Upper lobe of left lung (tissue), 4 donors: ENCODE measurements at regions not wholly inside any gene's neighbourhood (a gene's known extent, or its start where the extent isn't known, plus 50 kb on each side); places are given as distances from the start of the nearest gene placed in this dataset.

ENCODE experiments used
- EP300 ChIP-seq, 4 donors: sonication (generic); formaldehyde crosslinking; IDR thresholded peaks; one replicate each; pipeline ENCODE4 v1.5.1; 2017; ENCODE audit warnings: antibody characterized with exemption in 4 of 4, control low read depth in 2 of 4
- POLR2A ChIP-seq, 4 donors: fragments of 450-650 bp; IDR thresholded peaks; one replicate each; pipeline ENCODE4 v1.5.1; 2016 to 2017; ENCODE audit warnings: antibody characterized with exemption in 4 of 4, mild to moderate bottlenecking in 2 of 4
- POLR2AphosphoS5 ChIP-seq, 2 donors: sonication (generic); formaldehyde crosslinking; IDR thresholded peaks; one replicate each; pipeline ENCODE4 v1.5.1; 2017; ENCODE audit warnings: antibody characterized with exemption in 2 of 2
- TF ChIP-seq, protein P1 (sequence below), 6 experiments: fragments of 450-650 bp in 4 of 6; fragments of 200-600 bp in 2 of 6; sonication (generic) in 2 of 6; IDR thresholded peaks; one replicate each; pipeline ENCODE4 v1.5.1; 2016 to 2019; ENCODE audit warnings: antibody characterized with exemption in 6 of 6

DNA sequence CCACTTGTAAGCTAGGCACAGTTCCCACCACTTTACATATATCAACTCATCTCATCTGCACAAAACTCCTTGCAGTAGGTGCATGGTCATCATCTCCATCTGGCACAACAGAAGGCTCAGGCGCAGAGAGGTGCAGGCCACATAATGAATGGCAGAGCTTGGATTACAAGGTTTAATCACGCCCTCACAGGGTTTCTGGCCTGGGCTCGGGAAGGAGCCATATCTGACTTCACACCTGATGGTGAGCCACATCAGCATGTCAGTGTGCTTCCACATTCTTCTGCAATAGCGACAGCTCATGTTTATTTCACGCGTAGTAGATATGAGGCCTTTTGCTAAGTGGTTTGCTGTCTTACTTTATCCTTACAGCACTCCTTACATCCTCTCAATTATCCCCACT, 650.2 kb downstream of the INHBA start:
- TF ChIP-seq, protein P1, sequence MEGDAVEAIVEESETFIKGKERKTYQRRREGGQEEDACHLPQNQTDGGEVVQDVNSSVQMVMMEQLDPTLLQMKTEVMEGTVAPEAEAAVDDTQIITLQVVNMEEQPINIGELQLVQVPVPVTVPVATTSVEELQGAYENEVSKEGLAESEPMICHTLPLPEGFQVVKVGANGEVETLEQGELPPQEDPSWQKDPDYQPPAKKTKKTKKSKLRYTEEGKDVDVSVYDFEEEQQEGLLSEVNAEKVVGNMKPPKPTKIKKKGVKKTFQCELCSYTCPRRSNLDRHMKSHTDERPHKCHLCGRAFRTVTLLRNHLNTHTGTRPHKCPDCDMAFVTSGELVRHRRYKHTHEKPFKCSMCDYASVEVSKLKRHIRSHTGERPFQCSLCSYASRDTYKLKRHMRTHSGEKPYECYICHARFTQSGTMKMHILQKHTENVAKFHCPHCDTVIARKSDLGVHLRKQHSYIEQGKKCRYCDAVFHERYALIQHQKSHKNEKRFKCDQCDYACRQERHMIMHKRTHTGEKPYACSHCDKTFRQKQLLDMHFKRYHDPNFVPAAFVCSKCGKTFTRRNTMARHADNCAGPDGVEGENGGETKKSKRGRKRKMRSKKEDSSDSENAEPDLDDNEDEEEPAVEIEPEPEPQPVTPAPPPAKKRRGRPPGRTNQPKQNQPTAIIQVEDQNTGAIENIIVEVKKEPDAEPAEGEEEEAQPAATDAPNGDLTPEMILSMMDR (IDR thresholded peaks at IDR 0.05), result no peak
- no peak for TF ChIP-seq POLR2A (IDR thresholded peaks at IDR 0.05)
- no peak for TF ChIP-seq EP300 (IDR thresholded peaks at IDR 0.05)
- no peak for TF ChIP-seq POLR2AphosphoS5 (IDR thresholded peaks at IDR 0.05)
